ENCODE measurements at regions not wholly inside any gene's neighbourhood (a gene's known extent, or its start where the extent isn't known, plus 50 kb on each side); places are given as distances from the start of the nearest gene placed in this dataset.
"Not testable (repeated sequence)": the region's sequence is repeated elsewhere in the genome, so short reads cannot be mapped to it uniquely, and the experiment has no call there.

DNA sequence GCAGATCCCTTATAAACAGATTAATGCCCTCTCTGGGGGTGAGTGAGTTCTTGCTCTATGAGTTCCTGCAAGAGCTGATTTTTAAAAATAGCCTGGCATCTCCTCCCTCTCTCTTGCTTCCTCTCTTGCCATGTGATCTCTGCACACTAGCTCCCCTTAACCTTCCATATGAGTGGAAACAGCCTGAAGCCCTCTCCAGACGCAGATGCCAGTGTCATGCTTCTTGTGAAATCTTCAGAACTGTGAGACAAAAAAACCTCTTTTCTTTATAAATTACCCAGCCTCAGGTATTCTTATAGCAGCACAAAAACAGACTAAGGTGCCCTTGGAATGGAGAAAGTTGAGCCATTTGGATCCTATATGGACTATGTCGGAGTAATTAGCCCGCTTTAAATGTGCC lies 559.7 kb upstream of the CYLC2 start:
- no peak overlapping the region for H3K4me3 ChIP-seq (ENCODE audit: low read depth, low read length)
- TF ChIP-seq, protein P1, sequence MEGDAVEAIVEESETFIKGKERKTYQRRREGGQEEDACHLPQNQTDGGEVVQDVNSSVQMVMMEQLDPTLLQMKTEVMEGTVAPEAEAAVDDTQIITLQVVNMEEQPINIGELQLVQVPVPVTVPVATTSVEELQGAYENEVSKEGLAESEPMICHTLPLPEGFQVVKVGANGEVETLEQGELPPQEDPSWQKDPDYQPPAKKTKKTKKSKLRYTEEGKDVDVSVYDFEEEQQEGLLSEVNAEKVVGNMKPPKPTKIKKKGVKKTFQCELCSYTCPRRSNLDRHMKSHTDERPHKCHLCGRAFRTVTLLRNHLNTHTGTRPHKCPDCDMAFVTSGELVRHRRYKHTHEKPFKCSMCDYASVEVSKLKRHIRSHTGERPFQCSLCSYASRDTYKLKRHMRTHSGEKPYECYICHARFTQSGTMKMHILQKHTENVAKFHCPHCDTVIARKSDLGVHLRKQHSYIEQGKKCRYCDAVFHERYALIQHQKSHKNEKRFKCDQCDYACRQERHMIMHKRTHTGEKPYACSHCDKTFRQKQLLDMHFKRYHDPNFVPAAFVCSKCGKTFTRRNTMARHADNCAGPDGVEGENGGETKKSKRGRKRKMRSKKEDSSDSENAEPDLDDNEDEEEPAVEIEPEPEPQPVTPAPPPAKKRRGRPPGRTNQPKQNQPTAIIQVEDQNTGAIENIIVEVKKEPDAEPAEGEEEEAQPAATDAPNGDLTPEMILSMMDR (IDR thresholded peaks at IDR 0.05; ENCODE audit: low read depth, low read length): no peak
- H3K27ac ChIP-seq (ENCODE audit: low read depth, low read length): no peak overlapping the region
- H3K9me3 ChIP-seq (ENCODE audit: control insufficient read depth, insufficient read depth, low read length): peaks cover 4% of the 10 kb centered on the region
- no peak for DNase-seq (ENCODE audit: low read depth, low spot score)
- H3K27me3 ChIP-seq (ENCODE audit: control insufficient read depth, insufficient read depth, low read length): no peaks in the 10 kb centered on the region
- ChIA-PET POLR2A (no interaction called here), CTCF (no interaction called here)

DNA sequence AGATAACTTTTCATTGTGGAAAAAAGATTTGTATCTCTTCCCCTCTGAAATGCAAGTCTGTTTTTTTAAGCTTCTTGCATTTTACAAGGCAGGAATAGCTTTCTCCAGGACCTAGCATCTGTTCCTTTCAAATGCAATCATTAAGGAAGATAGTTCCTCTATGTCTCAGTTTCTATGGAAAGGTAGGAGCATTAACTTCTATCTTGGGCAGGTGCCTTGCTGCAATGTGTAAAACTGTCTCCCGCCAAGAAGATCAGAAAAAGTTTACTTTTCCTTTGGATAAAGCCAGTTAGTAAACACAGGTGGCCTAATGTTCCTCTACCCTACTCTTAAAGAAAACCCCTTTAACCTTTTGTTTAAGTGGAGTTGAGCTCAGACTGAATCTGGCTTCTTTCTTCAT lies 560.6 kb upstream of the CYLC2 start:
- no peak for DNase-seq (ENCODE audit: low read depth, low spot score)
- H3K9me3 ChIP-seq (ENCODE audit: control insufficient read depth, insufficient read depth, low read length): peaks cover 4% of the 10 kb centered on the region
- no peak overlapping the region for H3K4me3 ChIP-seq (ENCODE audit: low read depth, low read length)
- ChIA-PET CTCF (no interaction called here), POLR2A (no interaction called here)
- no peak overlapping the region for H3K27ac ChIP-seq (ENCODE audit: low read depth, low read length)
- TF ChIP-seq, protein P1 (IDR thresholded peaks at IDR 0.05; ENCODE audit: low read depth, low read length): no peak
- no peaks in the 10 kb centered on the region for H3K27me3 ChIP-seq (ENCODE audit: control insufficient read depth, insufficient read depth, low read length)

DNA sequence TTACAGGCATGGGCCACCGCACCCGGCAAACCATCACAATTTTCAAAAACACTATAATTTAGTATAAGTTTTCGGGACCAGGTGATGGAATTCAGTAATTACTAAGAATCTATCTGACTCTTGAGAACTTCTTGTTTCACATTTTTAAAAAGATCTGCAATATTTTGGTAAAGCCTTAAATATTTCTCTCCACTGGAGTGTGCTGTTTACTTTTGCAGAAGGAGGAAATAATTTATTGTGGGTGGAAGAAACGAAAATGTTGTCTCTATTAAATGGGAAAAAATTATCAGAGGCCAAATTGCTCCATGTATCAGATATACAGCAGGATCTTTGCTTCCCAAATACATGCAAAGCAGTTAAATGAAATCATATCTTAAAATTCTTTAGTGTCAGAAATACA lies 566.8 kb upstream of the CYLC2 start:
- Histone ChIP-seq H3K27ac (ENCODE audit: low read depth, low read length) (no peak overlapping the region), H3K27me3 (ENCODE audit: control insufficient read depth, insufficient read depth, low read length) (no peaks in the 10 kb centered on the region), H3K9me3 (ENCODE audit: control insufficient read depth, insufficient read depth, low read length) (no peaks in the 10 kb centered on the region), H3K4me3 (ENCODE audit: low read depth, low read length) (no peak overlapping the region)
- POLR2A ChIA-PET: no interaction called here
- TF ChIP-seq, protein P1 (IDR thresholded peaks at IDR 0.05; ENCODE audit: low read depth, low read length): no peak
- CTCF ChIA-PET: no interaction called here
- DNase-seq (ENCODE audit: low read depth, low spot score): no peak

DNA sequence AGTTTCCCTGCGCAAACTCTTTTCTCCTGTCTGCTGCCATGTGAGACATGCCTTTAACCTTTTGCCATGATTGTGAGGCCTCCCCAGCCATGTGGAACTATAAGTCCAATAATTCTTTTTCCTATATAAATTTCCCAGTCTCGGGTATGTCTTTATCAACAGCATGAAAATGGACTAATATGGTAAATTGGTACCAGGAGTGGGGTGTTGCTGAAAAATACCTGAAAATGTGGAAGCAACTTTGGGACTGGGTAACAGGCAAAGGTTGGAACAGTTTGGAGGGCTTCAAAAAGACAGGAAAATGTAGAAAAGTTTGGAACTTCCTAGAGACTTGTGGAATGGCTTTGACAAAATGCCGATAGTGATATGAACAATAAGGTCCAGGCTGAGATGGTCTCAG lies 578.9 kb upstream of the CYLC2 start:
- H3K27me3 ChIP-seq (ENCODE audit: control insufficient read depth, insufficient read depth, low read length); H3K4me3 ChIP-seq (ENCODE audit: low read depth, low read length); H3K27ac ChIP-seq (ENCODE audit: low read depth, low read length); POLR2A ChIA-PET; DNase-seq (ENCODE audit: low read depth, low spot score); CTCF ChIA-PET: not testable (repeated sequence)
- peaks cover 18% of the 10 kb centered on the region for H3K9me3 ChIP-seq (ENCODE audit: control insufficient read depth, insufficient read depth, low read length)

DNA sequence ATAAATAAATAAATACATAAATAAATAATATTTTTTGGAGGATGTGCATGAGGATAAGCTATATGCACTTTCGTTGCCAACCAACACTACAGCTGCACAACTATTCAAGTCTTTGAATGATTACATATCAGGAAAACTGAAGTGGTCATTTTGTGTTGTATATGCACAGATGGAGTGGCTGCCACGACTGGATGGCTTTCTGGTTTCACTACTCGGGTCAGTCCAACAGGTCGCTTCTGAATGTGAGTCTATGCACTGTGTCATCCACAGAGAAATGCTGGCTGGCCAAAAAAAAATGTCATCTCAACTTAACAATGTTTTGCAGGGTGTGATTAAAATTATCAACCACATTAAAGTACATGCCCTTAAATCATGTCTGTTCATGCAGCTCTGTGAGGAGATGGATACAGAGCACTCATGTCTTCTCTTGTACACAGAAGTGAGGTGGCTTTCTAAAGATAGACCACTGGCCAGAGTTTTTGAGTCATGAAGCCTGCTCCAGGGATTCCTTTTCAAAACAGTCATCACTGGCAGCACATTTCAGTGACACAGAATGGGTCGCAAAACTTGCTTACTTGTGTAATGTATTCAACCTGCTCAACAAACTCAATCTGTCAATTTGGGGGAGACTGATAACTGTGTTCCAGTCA lies 589.8 kb upstream of the CYLC2 start:
- Histone ChIP-seq H3K27me3 (ENCODE audit: control insufficient read depth, insufficient read depth, low read length) (no peaks in the 10 kb centered on the region), H3K9me3 (ENCODE audit: control insufficient read depth, insufficient read depth, low read length) (peaks cover 6% of the 10 kb centered on the region; the same call in 1 of the 2 replicates), H3K27ac (ENCODE audit: low read depth, low read length) (no peak overlapping the region), H3K4me3 (ENCODE audit: low read depth, low read length) (no peak overlapping the region)
- no peak for DNase-seq (ENCODE audit: low read depth, low spot score)
- POLR2A ChIA-PET: no interaction called here
- TF ChIP-seq, protein P1 (IDR thresholded peaks at IDR 0.05; ENCODE audit: low read depth, low read length): no peak
- CTCF ChIA-PET: no interaction called here

DNA sequence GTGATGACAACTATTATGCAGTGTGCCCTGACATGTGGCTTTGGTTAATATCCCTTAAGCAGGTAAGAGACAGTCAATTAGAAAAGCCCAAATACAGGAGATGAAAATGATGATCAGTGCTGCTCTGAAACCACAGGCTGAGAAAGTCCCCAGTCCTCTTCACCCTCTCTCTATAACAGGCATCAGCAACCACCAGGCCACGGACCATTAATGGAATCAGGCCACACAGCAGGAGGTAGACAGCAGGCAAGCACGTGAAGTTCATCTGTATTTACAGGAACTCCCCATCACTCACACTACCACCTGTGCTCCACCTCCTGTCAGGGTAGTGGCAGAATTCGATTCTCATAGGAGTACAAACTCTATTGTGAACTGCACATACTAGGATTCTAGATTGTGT lies 591.6 kb upstream of the CYLC2 start:
- Histone ChIP-seq H3K27me3 (ENCODE audit: control insufficient read depth, insufficient read depth, low read length) (no peaks in the 10 kb centered on the region), H3K4me3 (ENCODE audit: low read depth, low read length) (no peak overlapping the region), H3K9me3 (ENCODE audit: control insufficient read depth, insufficient read depth, low read length) (peaks cover 5% of the 10 kb centered on the region; the same call in 1 of the 2 replicates), H3K27ac (ENCODE audit: low read depth, low read length) (no peak overlapping the region)
- DNase-seq (ENCODE audit: low read depth, low spot score): no peak
- TF ChIP-seq, protein P1 (IDR thresholded peaks at IDR 0.05; ENCODE audit: low read depth, low read length): no peak
- ChIA-PET CTCF (no interaction called here), POLR2A (no interaction called here)

Measured in AG04450 (cell line).